Activated naive CD4-positive, alpha-beta T cell treated with anti-CD3 and anti-CD28 coated beads, Interleukin-2, amount 50 U/mL, for 72 hours (primary cell): ENCODE measurements at regions not wholly inside any gene's neighbourhood (a gene's known extent, or its start where the extent isn't known, plus 50 kb on each side); places are given as distances from the start of the nearest gene placed in this dataset.

Experiments used
- ATAC-seq, 2 donors: fragments of 150-1000 bp; cut with Tn5 transposase; 2 replicates each; pipeline ENCODE4 v1.10.0; 2021; ENCODE audit warnings: mild to moderate bottlenecking in 2 of 2, moderate library complexity in 2 of 2
- DNase-seq, 2 donors: peaks; one replicate each; pipeline ENCODE4 v3.0.0; 2021 to 2022; ENCODE audit warnings: low spot score in 2 of 2
- H3K27ac Mint-ChIP-seq, 2 donors: one replicate each; pipeline ENCODE4 v1.8.0; 2022; ENCODE audit warnings: mild to moderate bottlenecking in 2 of 2, mixed read lengths in 2 of 2
- H3K36me3 Mint-ChIP-seq, 2 donors: one replicate each; pipeline ENCODE4 v1.8.0; 2022; ENCODE audit warnings: mixed read lengths in 2 of 2
- H3K9me3 Mint-ChIP-seq, 2 donors: one replicate each; pipeline ENCODE4 v1.8.0; 2022; ENCODE audit warnings: mixed read lengths in 2 of 2

DNA sequence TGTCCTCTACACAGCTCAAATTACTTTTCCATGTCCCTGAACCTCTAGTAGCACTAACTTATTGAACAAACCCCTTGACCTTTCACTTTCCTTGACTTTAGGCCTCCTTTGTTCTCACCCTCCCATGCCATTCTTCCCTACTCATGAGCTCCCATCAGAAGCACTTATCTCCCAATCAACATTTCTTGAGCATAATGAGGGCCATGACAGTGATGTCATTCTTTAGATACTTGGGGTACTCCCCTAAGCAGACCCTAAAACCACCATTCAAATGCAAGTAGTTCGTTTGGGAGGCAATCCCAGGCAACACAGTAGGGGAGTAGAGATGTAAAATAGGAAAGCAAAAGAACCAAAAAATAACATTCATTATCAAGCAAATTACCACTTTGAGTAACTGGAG lies 115.9 kb upstream of the ARHGAP28 start:
- H3K9me3 Mint-ChIP-seq, result peaks cover 32 to 33% of the 10 kb centered on the region in 2 donors
- H3K36me3 Mint-ChIP-seq, result peaks cover 0 to 11% of the 10 kb centered on the region in 2 donors
- DNase-seq, result no peak
- no peak overlapping the region for H3K27ac Mint-ChIP-seq
- no peak for ATAC-seq

DNA sequence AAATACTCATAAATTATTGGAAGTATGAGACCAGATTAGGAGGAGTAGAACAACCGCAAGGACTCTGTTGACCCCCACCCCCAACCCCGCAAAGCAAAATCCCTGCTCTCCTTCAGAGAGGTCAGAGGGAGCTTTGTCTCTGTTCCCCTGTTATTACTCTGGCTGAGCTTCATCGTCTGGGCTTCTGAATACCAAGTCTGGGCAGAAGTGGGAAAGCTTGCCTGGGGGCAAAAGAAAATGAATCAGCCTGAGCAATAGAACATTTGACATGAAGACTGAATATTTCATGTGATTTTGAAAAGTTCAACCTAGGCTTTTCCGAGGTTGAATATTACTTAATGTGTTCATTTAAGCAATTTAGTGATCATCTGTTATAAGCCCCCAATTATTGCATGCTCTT lies 114.6 kb upstream of the ARHGAP28 start:
- H3K9me3 Mint-ChIP-seq, result peaks cover 32 to 34% of the 10 kb centered on the region in 2 donors
- no peak for DNase-seq
- no peak for ATAC-seq
- peaks cover 0 to 11% of the 10 kb centered on the region in 2 donors for H3K36me3 Mint-ChIP-seq
- no peak overlapping the region for H3K27ac Mint-ChIP-seq

DNA sequence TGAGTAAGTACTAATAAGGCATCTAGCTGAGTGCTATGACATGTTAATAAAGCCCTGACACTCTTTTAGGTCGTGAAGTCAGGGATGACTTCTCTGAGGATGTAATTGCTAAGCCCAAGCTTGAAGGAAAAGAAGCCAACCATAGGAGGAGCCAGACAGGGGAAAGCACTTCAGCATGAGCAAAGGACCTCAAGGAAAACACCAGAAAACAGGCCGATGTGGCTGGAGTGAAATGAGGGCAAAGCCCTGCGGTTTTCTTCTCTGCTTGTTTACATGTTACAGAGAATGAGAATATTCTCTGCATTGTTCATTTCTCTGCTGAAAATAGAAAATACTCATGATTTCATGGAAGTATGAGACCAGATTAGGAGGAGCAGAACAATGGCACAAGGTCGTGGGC lies 112.5 kb upstream of the ARHGAP28 start:
- ATAC-seq (no peak), DNase-seq (no peak)
- peaks cover 24 to 26% of the 10 kb centered on the region in 2 donors for H3K9me3 Mint-ChIP-seq
- peaks cover 0 to 11% of the 10 kb centered on the region in 2 donors for H3K36me3 Mint-ChIP-seq
- no peak overlapping the region for H3K27ac Mint-ChIP-seq

DNA sequence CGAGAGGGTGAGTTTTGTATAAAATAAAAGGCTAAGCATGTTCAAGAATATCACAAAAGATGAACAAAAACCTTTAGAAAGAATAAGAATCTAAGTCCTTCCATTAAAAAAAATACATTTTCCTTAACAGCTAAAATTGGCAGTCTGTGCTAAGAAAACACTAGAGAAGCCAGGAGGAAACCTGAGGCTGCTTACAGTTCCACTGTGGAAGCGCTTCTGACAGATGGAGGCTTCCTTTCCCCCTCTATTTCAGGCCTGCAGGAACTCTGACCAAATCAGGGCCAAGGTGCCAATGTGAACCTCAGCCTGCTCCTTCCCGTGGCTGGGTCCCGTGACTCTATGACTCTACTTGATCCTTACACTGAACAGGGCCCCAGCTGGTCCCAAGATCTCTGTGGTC lies 108.1 kb upstream of the ARHGAP28 start:
- no peak for DNase-seq
- peaks cover 15 to 18% of the 10 kb centered on the region in 2 donors for H3K9me3 Mint-ChIP-seq
- peaks cover 0 to 11% of the 10 kb centered on the region in 2 donors for H3K36me3 Mint-ChIP-seq
- H3K27ac Mint-ChIP-seq, result peak overlapping the region in 1 of 2 donors; percentile 79
- no peak for ATAC-seq

DNA sequence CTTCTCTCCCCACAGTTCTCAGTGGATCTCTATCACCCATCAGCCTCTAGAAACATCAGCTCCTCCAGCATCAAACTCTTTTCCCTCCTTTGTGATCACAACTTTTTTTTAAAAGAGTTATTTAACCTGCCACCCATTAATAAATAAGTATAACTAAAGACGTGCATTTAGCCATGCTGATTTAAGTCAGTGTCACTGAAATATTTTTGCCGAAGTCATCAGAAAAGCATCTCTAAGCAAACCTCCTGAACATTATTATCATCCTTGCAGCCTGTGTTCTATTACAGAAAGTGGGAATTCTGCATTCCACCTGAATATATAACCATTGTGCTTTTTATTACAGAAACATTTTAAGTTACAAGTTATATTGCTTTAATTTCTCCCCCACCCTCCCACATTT lies 106.2 kb upstream of the ARHGAP28 start:
- Mint-ChIP-seq H3K36me3 (no peaks in the 10 kb centered on the region), H3K27ac (no peak overlapping the region), H3K9me3 (peaks cover 8 to 15% of the 10 kb centered on the region in 2 donors)
- ATAC-seq (no peak), DNase-seq (no peak)

DNA sequence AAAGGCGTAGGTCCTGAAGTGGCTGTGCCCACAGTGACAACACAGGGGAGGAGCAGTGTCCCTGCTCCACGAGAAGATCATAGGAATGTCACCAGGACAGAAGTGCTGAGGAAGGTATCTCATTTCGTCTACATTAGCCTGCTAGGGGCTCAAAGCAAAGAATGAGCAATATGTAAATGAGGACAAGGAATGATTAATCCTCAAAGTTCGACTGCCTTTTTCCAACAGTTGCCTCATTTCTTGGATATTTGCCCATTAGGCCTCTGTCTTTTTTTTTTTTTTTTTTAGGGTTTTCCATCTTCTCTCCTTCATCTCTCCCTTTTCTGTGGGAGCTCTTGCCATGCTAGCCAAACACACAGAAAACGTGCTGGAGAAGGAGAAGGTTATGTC lies 105.2 kb upstream of the ARHGAP28 start:
- DNase-seq, result no peak
- Mint-ChIP-seq H3K9me3 (peaks cover 0 to 9% of the 10 kb centered on the region in 2 donors), H3K27ac (no peak overlapping the region), H3K36me3 (no peaks in the 10 kb centered on the region)
- ATAC-seq, result no peak

DNA sequence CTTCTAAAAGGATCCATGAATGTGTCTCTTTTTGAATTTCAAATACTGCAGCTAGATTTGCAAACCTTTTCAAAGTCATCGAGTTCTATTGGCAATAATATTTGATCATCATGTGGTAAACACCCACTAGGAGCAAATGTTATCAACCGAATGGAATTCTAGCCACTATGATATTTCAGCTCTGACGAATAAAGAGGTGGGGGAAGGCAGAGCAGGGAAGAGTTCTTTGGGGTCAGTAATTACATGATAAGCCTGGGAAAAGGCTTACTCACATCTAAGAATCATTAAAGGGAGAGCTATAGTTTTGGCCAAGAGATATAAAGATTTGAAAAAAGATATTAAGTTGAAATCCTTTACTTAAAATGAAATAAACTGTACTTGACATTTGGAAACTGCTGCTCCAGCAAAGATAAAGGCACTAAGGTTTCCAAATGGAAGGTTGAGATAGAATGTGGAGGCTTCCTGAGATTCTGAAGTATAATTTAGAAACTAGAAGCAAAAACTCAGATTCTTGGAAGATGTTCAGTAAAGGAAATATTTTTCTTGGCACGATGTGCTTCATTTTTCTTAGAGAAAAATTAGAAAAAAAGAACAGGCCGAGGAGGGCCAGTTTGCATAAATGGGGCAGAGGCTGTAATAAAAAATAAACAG lies 104.7 kb upstream of the ARHGAP28 start:
- DNase-seq, result no peak
- no peak for ATAC-seq
- Mint-ChIP-seq H3K36me3 (no peaks in the 10 kb centered on the region), H3K9me3 (peaks cover 0 to 9% of the 10 kb centered on the region in 2 donors), H3K27ac (no peak overlapping the region)

DNA sequence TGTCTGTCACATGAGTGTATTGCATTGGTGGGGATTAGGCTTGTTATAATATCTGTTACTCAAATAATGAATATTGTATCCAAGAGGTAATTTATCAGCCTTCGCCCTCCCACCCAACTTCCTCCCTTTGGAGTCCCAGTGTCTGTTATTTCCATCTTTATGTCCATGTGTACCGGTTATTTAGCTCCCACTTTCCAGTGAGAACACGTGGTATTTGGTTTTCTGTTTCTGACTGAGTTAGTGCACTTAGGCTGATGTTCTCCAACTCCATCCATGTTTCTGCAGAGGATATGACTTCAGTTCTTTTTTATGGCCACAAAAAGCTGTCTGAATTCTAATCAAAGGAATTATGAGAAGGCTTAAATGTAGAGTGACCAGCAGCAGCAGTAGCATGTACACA lies 104.0 kb upstream of the ARHGAP28 start:
- no peaks in the 10 kb centered on the region for H3K36me3 Mint-ChIP-seq
- DNase-seq (no peak), ATAC-seq (no peak)
- peaks cover 0 to 9% of the 10 kb centered on the region in 2 donors for H3K9me3 Mint-ChIP-seq
- H3K27ac Mint-ChIP-seq, result no peak overlapping the region

DNA sequence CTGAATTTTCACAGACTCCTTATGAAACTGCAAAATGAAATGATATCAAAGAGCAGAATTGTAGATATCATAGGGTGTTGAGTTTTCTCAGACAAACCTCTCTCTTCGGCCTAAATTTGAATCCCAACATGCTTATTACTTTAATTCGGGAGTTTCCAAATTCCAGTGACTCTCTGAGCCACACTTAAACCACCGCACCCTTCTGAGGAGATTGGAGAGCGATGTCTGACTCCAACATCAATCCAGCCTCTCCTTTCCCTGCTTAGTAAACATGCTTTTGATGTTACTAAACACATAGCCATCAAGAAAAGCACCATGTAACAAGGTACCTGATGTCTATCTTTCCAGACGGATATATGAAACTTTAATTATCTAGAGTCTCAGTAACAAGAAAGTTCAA lies 103.1 kb upstream of the ARHGAP28 start:
- Mint-ChIP-seq H3K9me3 (peaks cover 0 to 9% of the 10 kb centered on the region in 2 donors), H3K27ac (no peak overlapping the region), H3K36me3 (no peaks in the 10 kb centered on the region)
- DNase-seq (no peak), ATAC-seq (no peak)

DNA sequence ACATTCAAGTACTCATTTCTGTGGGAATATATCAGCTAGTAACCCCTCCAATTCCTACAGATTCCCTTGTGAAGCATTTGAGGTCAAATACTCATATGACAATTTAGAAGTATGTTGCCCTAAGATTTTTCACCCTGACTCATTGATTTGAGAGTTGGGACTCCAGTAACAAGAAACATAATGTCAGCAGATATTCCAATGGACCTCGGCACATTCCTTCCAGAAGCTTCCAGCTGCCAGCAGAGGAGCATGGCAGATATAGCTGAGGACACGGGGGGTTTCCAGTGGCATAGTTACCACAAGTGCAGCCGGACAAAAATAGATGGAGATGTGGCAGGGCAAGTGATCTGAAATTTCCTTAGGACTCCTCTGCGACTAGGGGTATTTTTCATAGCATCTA lies 101.9 kb upstream of the ARHGAP28 start:
- DNase-seq (no peak), ATAC-seq (no peak)
- Mint-ChIP-seq H3K36me3 (no peaks in the 10 kb centered on the region), H3K9me3 (peaks cover 4 to 15% of the 10 kb centered on the region in 2 donors), H3K27ac (no peak overlapping the region)

DNA sequence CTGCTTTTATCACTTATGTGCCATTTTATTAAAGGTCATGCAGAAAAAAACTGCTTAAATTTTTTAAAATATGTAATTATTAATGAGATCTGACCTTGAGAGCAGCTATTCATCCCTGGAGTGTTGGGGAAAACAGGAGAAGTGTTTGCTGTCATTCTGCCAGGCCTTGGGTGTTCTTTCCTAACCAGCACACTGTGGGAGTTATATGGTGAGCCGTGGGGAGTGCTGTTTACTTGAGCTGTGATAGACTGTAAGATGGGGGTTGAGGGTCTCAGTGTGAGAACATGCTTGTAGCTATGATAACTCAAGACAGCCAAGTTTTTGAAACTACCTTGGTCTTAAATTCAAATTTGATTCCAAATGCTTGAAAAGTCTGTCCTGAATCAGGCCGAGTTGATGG lies 101.3 kb upstream of the ARHGAP28 start:
- no peak overlapping the region for H3K27ac Mint-ChIP-seq

DNA sequence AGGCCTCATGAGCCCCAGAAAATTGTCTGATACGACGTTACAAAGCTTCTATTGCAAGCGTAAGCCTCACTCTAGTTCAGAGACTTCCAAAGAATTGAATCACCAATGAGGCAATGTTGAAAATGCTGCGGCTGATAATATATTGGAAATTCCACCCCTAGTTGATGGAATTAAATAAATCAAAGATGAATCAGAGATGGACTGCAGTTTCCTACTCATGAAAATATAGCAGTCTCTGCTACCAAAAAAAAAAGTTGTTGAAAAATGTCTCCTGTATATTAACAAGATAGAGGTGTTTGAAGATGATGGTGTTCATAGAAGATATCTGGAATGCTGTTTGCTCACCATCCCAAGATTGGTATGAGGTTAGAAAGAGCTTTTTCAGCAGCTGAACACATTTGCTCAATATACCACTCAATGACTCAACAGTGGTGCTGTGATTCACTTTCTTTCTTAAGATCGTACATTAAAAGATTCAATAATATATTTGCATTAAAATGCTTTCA lies 99.8 kb upstream of the ARHGAP28 start:
- no peak overlapping the region for H3K27ac Mint-ChIP-seq
- ATAC-seq, result no peak
- no peaks in the 10 kb centered on the region for H3K36me3 Mint-ChIP-seq

More for the DNA sequence above, 101.3 kb upstream of the ARHGAP28 start:
- Mint-ChIP-seq H3K9me3 (peaks cover 4 to 17% of the 10 kb centered on the region in 2 donors), H3K36me3 (no peaks in the 10 kb centered on the region)
- no peak for DNase-seq
- no peak for ATAC-seq

DNA sequence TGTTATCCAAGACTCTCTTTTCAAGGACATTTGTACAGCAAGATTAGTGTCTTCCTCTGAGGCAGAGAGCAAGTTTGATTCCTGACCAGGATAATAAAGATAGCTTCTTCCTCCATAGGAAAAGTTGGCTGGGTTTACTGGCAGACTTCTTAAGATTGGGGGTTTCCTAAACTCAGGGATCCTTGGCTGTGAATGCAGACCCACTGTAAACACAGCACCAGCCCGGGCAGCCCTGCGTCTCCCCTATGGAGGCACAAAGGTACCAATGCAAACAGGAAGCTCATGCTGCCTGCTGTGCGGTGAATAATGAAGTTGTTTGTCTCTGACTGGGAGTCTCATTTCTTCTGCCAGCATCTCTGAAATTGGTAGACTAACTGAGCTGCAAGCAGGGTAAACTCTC lies 96.2 kb upstream of the ARHGAP28 start:
- ATAC-seq, result no peak
- DNase-seq, result no peak
- H3K36me3 Mint-ChIP-seq, result no peaks in the 10 kb centered on the region
- no peak overlapping the region for H3K27ac Mint-ChIP-seq
- peaks cover 9 to 18% of the 10 kb centered on the region in 2 donors for H3K9me3 Mint-ChIP-seq

More for the DNA sequence above, 99.8 kb upstream of the ARHGAP28 start:
- no peak for DNase-seq
- peaks cover 4 to 14% of the 10 kb centered on the region in 2 donors for H3K9me3 Mint-ChIP-seq

DNA sequence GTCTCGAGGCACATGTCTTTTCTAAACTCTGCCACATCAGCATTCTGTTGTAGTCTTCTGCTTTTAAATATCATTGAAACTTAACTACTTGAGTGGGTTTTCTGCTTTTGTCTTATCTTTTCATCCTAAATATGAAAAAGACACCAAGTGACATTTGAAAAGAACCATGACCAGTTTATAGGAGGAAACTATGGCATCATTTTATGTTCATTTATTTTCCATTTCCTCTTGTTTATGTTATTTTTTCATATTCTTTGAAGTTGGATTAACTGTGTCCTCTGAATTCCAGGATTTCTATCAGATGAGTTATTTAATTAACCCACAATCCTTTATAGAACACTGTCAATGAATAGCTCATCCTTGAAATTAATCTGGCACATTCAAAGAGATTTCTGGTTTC lies 93.4 kb upstream of the ARHGAP28 start:
- Mint-ChIP-seq H3K36me3 (no peaks in the 10 kb centered on the region), H3K9me3 (peaks cover 9 to 16% of the 10 kb centered on the region in 2 donors), H3K27ac (no peak overlapping the region)
- ATAC-seq (no peak), DNase-seq (no peak)

DNA sequence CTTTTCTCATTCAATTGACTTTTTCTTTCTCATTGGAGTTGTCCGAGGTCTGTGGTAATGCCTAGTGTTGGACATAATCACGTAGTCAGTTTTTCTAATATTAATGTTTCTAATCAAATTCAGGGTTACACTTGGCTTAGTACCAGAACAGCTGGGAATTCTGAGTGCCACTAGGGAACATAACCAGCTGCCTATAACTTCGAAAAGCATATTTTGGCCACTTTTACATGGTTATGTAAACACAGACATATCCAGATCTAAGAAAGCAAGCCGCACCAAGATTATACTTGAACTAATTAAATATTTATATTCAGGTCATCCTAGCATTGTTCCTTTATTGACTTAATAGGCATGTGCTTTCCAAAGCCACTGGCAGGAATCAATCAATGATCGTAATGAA lies 91.1 kb upstream of the ARHGAP28 start:
- no peak overlapping the region for H3K27ac Mint-ChIP-seq
- no peak for ATAC-seq

DNA sequence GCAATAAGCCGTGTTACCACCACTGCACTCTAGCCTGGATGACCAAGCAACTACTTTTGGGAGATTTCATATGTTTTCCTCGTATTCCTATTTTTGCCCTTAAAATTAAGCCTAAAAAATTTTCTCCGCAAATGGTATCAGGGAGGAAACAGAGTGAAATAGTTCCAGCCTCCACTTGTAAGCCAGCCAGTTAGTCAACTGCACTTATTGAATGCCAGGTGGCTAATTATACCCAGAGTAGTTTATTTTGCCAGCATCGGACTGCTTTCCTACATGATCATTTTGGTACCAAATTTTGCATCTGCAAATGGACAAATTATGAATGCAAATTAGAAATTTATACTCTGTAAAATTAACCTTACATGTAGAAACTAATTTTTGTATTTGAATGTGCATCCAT lies 90.2 kb upstream of the ARHGAP28 start:
- Mint-ChIP-seq H3K27ac (no peak overlapping the region), H3K9me3 (peaks cover 5% of the 10 kb centered on the region in 2 donors), H3K36me3 (no peaks in the 10 kb centered on the region)
- ATAC-seq (no peak), DNase-seq (no peak)

More for the DNA sequence above, 91.1 kb upstream of the ARHGAP28 start:
- peaks cover 5% of the 10 kb centered on the region in 2 donors for H3K9me3 Mint-ChIP-seq
- DNase-seq, result no peak
- no peaks in the 10 kb centered on the region for H3K36me3 Mint-ChIP-seq

DNA sequence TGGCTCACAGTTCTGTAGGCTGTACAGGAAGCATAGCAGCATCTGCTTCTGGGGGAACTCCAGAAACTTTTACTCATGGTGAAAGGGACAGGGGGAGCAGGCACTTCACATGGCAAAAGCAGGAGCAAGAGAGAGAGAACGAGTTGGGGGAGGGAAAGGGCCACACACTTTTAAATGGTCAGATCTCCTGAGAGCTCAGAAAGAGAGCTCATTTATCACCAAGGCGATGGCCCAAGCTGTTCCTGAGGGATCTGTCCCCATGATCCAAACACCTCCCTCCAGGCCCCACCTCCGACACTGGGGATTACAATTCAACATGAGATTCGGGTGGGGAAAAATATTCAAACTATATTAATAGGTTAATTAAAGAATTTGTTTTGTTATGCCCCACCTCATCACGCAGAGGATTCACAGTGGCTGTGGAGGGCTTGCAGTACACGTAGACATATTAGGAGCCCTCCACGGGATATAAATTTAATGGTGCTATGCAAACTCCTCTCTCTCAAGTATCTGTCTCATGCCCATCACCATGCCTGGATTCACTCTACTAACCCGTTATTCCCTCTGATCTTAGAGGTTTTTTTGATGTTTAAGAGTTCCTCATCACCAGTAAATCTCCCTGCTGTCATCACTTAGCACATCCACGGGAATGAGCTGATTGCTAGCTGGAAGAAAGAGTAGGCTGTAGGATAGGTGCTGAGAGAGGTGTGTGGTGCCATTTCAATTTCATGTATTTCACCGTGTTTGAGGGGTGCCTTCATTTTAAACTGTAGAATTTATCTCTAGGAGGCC lies 84.5 kb upstream of the ARHGAP28 start:
- no peak for ATAC-seq

More for the DNA sequence above, 84.5 kb upstream of the ARHGAP28 start:
- peaks cover 4 to 12% of the 10 kb centered on the region in 2 donors for H3K9me3 Mint-ChIP-seq
- no peak overlapping the region for H3K27ac Mint-ChIP-seq
- H3K36me3 Mint-ChIP-seq, result no peaks in the 10 kb centered on the region
- no peak for DNase-seq
